ENCODE measurements at regions not wholly inside any gene's neighbourhood (a gene's known extent, or its start where the extent isn't known, plus 50 kb on each side); places are given as distances from the start of the nearest gene placed in this dataset.

DNA sequence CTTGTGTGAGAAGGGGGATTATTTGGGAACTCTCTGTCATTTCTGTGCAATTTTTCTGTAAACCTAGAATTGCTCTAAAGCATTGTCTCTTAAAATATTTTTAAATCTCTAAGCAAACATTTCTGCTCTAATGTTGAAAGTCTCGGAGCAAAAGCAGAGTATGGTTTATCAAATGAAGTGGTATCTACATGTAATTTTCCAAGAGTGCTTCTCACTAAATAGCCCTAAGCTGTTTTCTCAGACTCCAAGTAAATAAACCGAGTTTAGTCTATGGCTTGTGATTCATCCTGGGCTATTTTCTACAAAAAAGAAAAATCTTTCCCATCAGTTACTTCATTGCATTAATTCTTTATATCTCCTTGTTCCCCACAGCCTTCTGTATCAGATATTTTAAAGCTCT, 90.8 kb downstream of the METTL4 start:
- no peak overlapping the region for H3K9ac ChIP-seq (ENCODE audit: insufficient read length, low read depth)
- H3K9me3 ChIP-seq (ENCODE audit: insufficient read depth, low read length): no peaks in the 10 kb centered on the region
- no peak for DNase-seq (ENCODE audit: low read depth, low spot score)
- H3K27me3 ChIP-seq (ENCODE audit: insufficient read depth, insufficient read length): no peaks in the 10 kb centered on the region
- no peaks in the 10 kb centered on the region for H3K4me1 ChIP-seq (ENCODE audit: insufficient read depth, insufficient read length)
- H3K36me3 ChIP-seq (ENCODE audit: insufficient read depth, insufficient read length, low read length): no peaks in the 10 kb centered on the region
- H3K4me3 ChIP-seq (ENCODE audit: insufficient read length, low read depth): no peak overlapping the region
- TF ChIP-seq SUZ12 (IDR thresholded peaks at IDR 0.05; ENCODE audit: extremely low read depth, insufficient read depth, insufficient read length) (no peak), ZNF274 (IDR thresholded peaks at IDR 0.05; ENCODE audit: low read depth, low read length) (no peak), YY1 (IDR thresholded peaks at IDR 0.05; ENCODE audit: insufficient read depth, insufficient read length) (no peak)

DNA sequence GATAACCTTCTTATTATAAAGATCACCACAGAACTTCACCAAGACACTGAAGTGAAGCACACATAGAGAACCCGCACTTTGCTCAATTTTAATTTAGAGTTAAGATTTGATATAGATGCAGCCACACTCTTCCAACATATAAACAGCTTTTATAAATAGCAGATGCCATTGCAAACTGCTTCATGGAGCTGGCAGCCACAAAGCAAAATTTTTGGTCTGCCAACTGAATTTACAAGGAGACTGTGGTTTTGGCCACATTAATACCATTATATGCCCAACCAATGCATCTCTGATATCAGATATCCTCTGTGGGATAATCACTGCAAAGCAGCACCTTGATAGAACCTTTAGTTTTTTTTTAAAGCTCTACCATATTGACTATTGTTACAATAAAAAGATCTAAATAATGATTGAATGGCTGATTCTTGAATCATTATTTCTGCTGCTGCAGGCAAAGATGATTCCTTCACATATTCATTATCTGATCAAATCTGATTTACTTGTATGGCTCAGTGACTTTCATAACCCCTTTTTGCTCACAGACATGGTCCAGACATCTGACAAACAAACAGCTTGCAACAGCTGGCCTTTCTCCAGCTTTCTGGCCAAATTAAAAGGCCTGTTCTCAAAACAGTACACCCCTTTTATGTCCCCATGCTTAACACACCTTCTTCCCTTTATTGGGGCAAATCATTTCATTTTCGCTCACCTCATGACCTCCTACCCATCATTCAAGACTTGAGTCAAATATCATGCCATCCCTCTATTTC, 88.4 kb downstream of the METTL4 start:
- H3K27me3 ChIP-seq (ENCODE audit: insufficient read depth, insufficient read length): no peaks in the 10 kb centered on the region
- H3K9me3 ChIP-seq (ENCODE audit: insufficient read depth, low read length): no peaks in the 10 kb centered on the region
- no peak overlapping the region for H3K9ac ChIP-seq (ENCODE audit: insufficient read length, low read depth)
- H3K4me3 ChIP-seq (ENCODE audit: insufficient read length, low read depth): no peak overlapping the region
- no peak for TF ChIP-seq SUZ12 (IDR thresholded peaks at IDR 0.05; ENCODE audit: extremely low read depth, insufficient read depth, insufficient read length)
- no peak for TF ChIP-seq YY1 (IDR thresholded peaks at IDR 0.05; ENCODE audit: insufficient read depth, insufficient read length)
- TF ChIP-seq ZNF274 (IDR thresholded peaks at IDR 0.05; ENCODE audit: low read depth, low read length): no peak
- no peaks in the 10 kb centered on the region for H3K4me1 ChIP-seq (ENCODE audit: insufficient read depth, insufficient read length)
- DNase-seq (ENCODE audit: low read depth, low spot score): no peak
- no peaks in the 10 kb centered on the region for H3K36me3 ChIP-seq (ENCODE audit: insufficient read depth, insufficient read length, low read length)

DNA sequence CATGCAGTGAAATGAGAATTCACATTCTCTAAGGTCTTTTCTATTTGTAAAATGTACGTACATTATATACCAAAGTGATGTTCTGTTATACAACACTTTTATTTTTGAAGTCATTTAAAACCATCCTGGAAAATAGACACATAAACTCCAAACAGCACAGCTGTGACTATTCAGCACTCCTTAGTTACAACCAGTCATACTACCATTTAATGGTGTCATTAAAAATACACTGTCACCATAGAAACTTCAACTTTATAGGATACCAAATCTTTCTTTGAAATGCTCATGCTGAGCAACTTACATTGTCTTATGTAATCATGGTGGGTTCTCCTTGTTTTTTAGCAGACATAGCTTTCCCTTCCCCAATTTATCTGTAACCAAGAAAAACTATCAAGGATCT, 85.3 kb downstream of the METTL4 start:
- Histone ChIP-seq H3K36me3 (ENCODE audit: insufficient read depth, insufficient read length, low read length) (no peaks in the 10 kb centered on the region), H3K27me3 (ENCODE audit: insufficient read depth, insufficient read length) (no peaks in the 10 kb centered on the region), H3K9me3 (ENCODE audit: insufficient read depth, low read length) (no peaks in the 10 kb centered on the region), H3K9ac (ENCODE audit: insufficient read length, low read depth) (no peak overlapping the region), H3K4me3 (ENCODE audit: insufficient read length, low read depth) (no peak overlapping the region), H3K4me1 (ENCODE audit: insufficient read depth, insufficient read length) (no peaks in the 10 kb centered on the region)
- no peak for TF ChIP-seq SUZ12 (IDR thresholded peaks at IDR 0.05; ENCODE audit: extremely low read depth, insufficient read depth, insufficient read length)
- no peak for TF ChIP-seq ZNF274 (IDR thresholded peaks at IDR 0.05; ENCODE audit: low read depth, low read length)
- no peak for TF ChIP-seq YY1 (IDR thresholded peaks at IDR 0.05; ENCODE audit: insufficient read depth, insufficient read length)
- DNase-seq (ENCODE audit: low read depth, low spot score): no peak

DNA sequence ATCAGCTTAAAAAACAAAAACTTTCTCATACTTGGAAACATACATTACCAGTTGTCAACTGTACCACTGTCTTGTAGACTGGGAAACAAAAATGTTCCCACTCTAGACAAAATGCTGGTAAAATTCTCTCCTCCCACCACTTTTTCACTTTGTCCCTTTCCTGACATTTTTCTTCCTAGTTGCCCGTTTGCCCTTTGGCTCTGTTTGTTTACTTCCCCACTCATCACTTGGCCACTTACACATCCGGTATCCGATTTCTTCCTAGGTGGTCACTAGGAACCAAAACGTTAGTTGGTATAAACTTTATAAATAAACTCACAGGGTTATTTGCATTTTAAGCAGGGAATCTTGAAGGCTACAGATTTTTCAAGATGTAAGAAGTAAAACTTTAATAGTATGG, 84.9 kb downstream of the METTL4 start:
- no peaks in the 10 kb centered on the region for H3K36me3 ChIP-seq (ENCODE audit: insufficient read depth, insufficient read length, low read length)
- H3K27me3 ChIP-seq (ENCODE audit: insufficient read depth, insufficient read length): no peaks in the 10 kb centered on the region
- TF ChIP-seq YY1 (IDR thresholded peaks at IDR 0.05; ENCODE audit: insufficient read depth, insufficient read length) (no peak), ZNF274 (IDR thresholded peaks at IDR 0.05; ENCODE audit: low read depth, low read length) (no peak), SUZ12 (IDR thresholded peaks at IDR 0.05; ENCODE audit: extremely low read depth, insufficient read depth, insufficient read length) (no peak)
- no peak for DNase-seq (ENCODE audit: low read depth, low spot score)
- no peaks in the 10 kb centered on the region for H3K4me1 ChIP-seq (ENCODE audit: insufficient read depth, insufficient read length)
- H3K9me3 ChIP-seq (ENCODE audit: insufficient read depth, low read length): no peaks in the 10 kb centered on the region
- H3K9ac ChIP-seq (ENCODE audit: insufficient read length, low read depth): no peak overlapping the region
- no peak overlapping the region for H3K4me3 ChIP-seq (ENCODE audit: insufficient read length, low read depth)

All from NT2/D1 (cell line).